ACC112 (cell line): ENCODE measurements at regions not wholly inside any gene's neighbourhood (a gene's known extent, or its start where the extent isn't known, plus 50 kb on each side); places are given as distances from the start of the nearest gene placed in this dataset.
"Not testable (repeated sequence)": the region's sequence is repeated elsewhere in the genome, so short reads cannot be mapped to it uniquely, and the experiment has no call there.

Source experiments
- H2AFZ ChIP-seq: fragments of 200-600 bp; sonication (generic); one replicate; pipeline ENCODE4 v1.6.0; 2017; ENCODE audit warnings: antibody characterized with exemption, low read length; ENCODE audit not compliant: unreplicated experiment
- H3K27ac ChIP-seq: fragments of 200-600 bp; sonication (generic); 2 replicates; pipeline ENCODE4 v1.5.1; 2014; ENCODE audit warnings: low read depth, mild to moderate bottlenecking, antibody characterized with exemption, low read length, moderate library complexity
- H3K27me3 ChIP-seq: fragments of 200-600 bp; sonication (generic); 2 replicates; pipeline ENCODE4 v1.6.1; 2014; ENCODE audit warnings: mild to moderate bottlenecking, antibody characterized with exemption, low read length, moderate library complexity, mixed read lengths; ENCODE audit not compliant: insufficient read depth
- H3K36me3 ChIP-seq: fragments of 200-600 bp; sonication (generic); 2 replicates; pipeline ENCODE4 v1.6.1; 2016; ENCODE audit warnings: mild to moderate bottlenecking, antibody characterized with exemption, low read length, moderate library complexity, mixed read lengths; ENCODE audit not compliant: insufficient read depth
- H3K4me1 ChIP-seq: fragments of 200-600 bp; sonication (generic); one replicate; pipeline ENCODE4 v1.6.1; 2016; ENCODE audit warnings: low read length, mixed read lengths; ENCODE audit not compliant: insufficient read depth, unreplicated experiment, control insufficient read depth
- H3K4me3 ChIP-seq: fragments of 200-600 bp; sonication (generic); 2 replicates; pipeline ENCODE4 v1.5.1; 2014; ENCODE audit warnings: mild to moderate bottlenecking, low read depth, low read length
- H3K79me2 ChIP-seq: fragments of 200-600 bp; sonication (generic); one replicate; pipeline ENCODE4 v1.6.0; 2016; ENCODE audit warnings: low read length; ENCODE audit not compliant: control insufficient read depth, unreplicated experiment, insufficient read depth

GRCh38 chr1:168457296-168457695, 86.5 kb downstream of the XCL2 start:
- not testable (repeated sequence) for H3K4me3 ChIP-seq, H3K4me1 ChIP-seq, H2AFZ ChIP-seq, H3K27ac ChIP-seq, H3K79me2 ChIP-seq, H3K27me3 ChIP-seq, H3K36me3 ChIP-seq

- Histone ChIP-seq H3K4me3 (no peak overlapping the region), H3K27ac (no peak overlapping the region), H3K4me1 (no peaks in the 10 kb centered on the region)
Observed at GRCh38 chr1:168455764-168456163, 88.0 kb downstream of the XCL2 start.

GRCh38 chr1:168454211-168454815, 89.5 kb downstream of the XCL2 start:
- no peak overlapping the region for H3K27ac ChIP-seq
- H3K4me3 ChIP-seq = no peak overlapping the region
- no peaks in the 10 kb centered on the region for H3K4me1 ChIP-seq
- H3K36me3 ChIP-seq = no peaks in the 10 kb centered on the region
- no peaks in the 10 kb centered on the region for H3K27me3 ChIP-seq
- H2AFZ ChIP-seq = no peak overlapping the region
- H3K79me2 ChIP-seq = no peaks in the 10 kb centered on the region

More at GRCh38 chr1:168455764-168456163, 88.0 kb downstream of the XCL2 start:
- no peaks in the 10 kb centered on the region for H3K36me3 ChIP-seq
- no peaks in the 10 kb centered on the region for H3K79me2 ChIP-seq
- H3K27me3 ChIP-seq = no peaks in the 10 kb centered on the region
- no peak overlapping the region for H2AFZ ChIP-seq

GRCh38 chr1:168453056-168453455, 90.7 kb downstream of the XCL2 start:
- Histone ChIP-seq H3K36me3 (no peaks in the 10 kb centered on the region), H3K4me1 (no peaks in the 10 kb centered on the region), H2AFZ (no peak overlapping the region), H3K79me2 (no peaks in the 10 kb centered on the region), H3K4me3 (no peak overlapping the region), H3K27ac (no peak overlapping the region), H3K27me3 (0 out of 2 replicates have a peak, but pooled peaks cover 7% of the 10 kb centered on the region)

- Histone ChIP-seq H3K36me3 (no peaks in the 10 kb centered on the region), H3K4me1 (no peaks in the 10 kb centered on the region), H3K4me3 (no peak overlapping the region), H2AFZ (no peak overlapping the region), H3K27me3 (0 out of 2 replicates have a peak, but pooled peaks cover 7% of the 10 kb centered on the region), H3K27ac (no peak overlapping the region), H3K79me2 (no peaks in the 10 kb centered on the region)
Observed at GRCh38 chr1:168452329-168452728, 91.5 kb downstream of the XCL2 start.

GRCh38 chr1:168447871-168448270, 95.9 kb downstream of the XCL2 start:
- H3K27me3 ChIP-seq = 0 out of 2 replicates have a peak, but pooled peaks cover 7% of the 10 kb centered on the region
- H3K27ac ChIP-seq = no peak overlapping the region
- H3K36me3 ChIP-seq = no peaks in the 10 kb centered on the region
- no peak overlapping the region for H2AFZ ChIP-seq
- no peak overlapping the region for H3K4me3 ChIP-seq
- no peaks in the 10 kb centered on the region for H3K4me1 ChIP-seq
- no peaks in the 10 kb centered on the region for H3K79me2 ChIP-seq

- Histone ChIP-seq H3K36me3 (no peaks in the 10 kb centered on the region), H2AFZ (no peak overlapping the region), H3K4me3 (no peak overlapping the region), H3K27me3 (0 out of 2 replicates have a peak, but pooled peaks cover 7% of the 10 kb centered on the region), H3K27ac (no peak overlapping the region), H3K4me1 (no peaks in the 10 kb centered on the region), H3K79me2 (no peaks in the 10 kb centered on the region)
Observed at GRCh38 chr1:168446081-168446480, 97.7 kb downstream of the XCL2 start.

- no peaks in the 10 kb centered on the region for H3K79me2 ChIP-seq
- H3K4me3 ChIP-seq = no peak overlapping the region
- H2AFZ ChIP-seq = no peak overlapping the region
- H3K4me1 ChIP-seq = peaks cover 4% of the 10 kb centered on the region
- 0 out of 2 replicates have a peak, but pooled peaks cover 4% of the 10 kb centered on the region for H3K27me3 ChIP-seq
- no peak overlapping the region for H3K27ac ChIP-seq
- H3K36me3 ChIP-seq = no peaks in the 10 kb centered on the region
Observed at GRCh38 chr1:168443899-168444298, 99.9 kb downstream of the XCL2 start.

- Histone ChIP-seq H3K4me1 (peaks cover 4% of the 10 kb centered on the region), H3K27me3 (0 out of 2 replicates have a peak, but pooled peaks cover under 1% of the 10 kb centered on the region), H3K36me3 (no peaks in the 10 kb centered on the region), H2AFZ (no peak overlapping the region), H3K79me2 (no peaks in the 10 kb centered on the region), H3K4me3 (no peak overlapping the region), H3K27ac (no peak overlapping the region)
Observed at GRCh38 chr1:168443356-168443755, 100.4 kb downstream of the XCL2 start.

- Histone ChIP-seq H3K4me3 (no peak overlapping the region), H3K79me2 (no peaks in the 10 kb centered on the region), H3K4me1 (peaks cover 4% of the 10 kb centered on the region), H3K27me3 (no peaks in the 10 kb centered on the region), H2AFZ (no peak overlapping the region), H3K36me3 (no peaks in the 10 kb centered on the region), H3K27ac (no peak overlapping the region)
Observed at GRCh38 chr1:168442931-168443330, 100.9 kb downstream of the XCL2 start.

- no peak overlapping the region for H3K4me3 ChIP-seq
- H2AFZ ChIP-seq = no peak overlapping the region
- no peaks in the 10 kb centered on the region for H3K36me3 ChIP-seq
- H3K4me1 ChIP-seq = peaks cover 4% of the 10 kb centered on the region
- no peaks in the 10 kb centered on the region for H3K79me2 ChIP-seq
- H3K27me3 ChIP-seq = no peaks in the 10 kb centered on the region
- no peak overlapping the region for H3K27ac ChIP-seq
Observed at GRCh38 chr1:168441745-168442144, 102.1 kb downstream of the XCL2 start.
